COLO668 (cell line): ENCODE measurements at regions not wholly inside any gene's neighbourhood (a gene's known extent, or its start where the extent isn't known, plus 50 kb on each side); places are given as distances from the start of the nearest gene placed in this dataset.
"Not testable (repeated sequence)": the region's sequence is repeated elsewhere in the genome, so short reads cannot be mapped to it uniquely, and the experiment has no call there.

ENCODE experiments used
- DNase-seq: peaks from one replicate; lab custom pipeline; 2025; ENCODE audit not compliant: unreplicated experiment; lab: John Stamatoyannopoulos, UW

GRCh38 chr16:10272250-10272854, 90.1 kb upstream of the GRIN2A start:
- DNase-seq: not testable (repeated sequence)

- DNase-seq: not testable (repeated sequence)
These were observed 93.2 kb upstream of the GRIN2A start for GRCh38 chr16:10275214-10275996.

GRCh38 chr16:10277597-10277996, 95.4 kb upstream of the GRIN2A start:
- DNase-seq: no peak

- DNase-seq: no peak
These were observed 98.3 kb upstream of the GRIN2A start for GRCh38 chr16:10280262-10281170.

- no peak for DNase-seq
These were observed 100.1 kb upstream of the GRIN2A start for GRCh38 chr16:10282367-10282766.

- not testable (repeated sequence) for DNase-seq
These were observed 101.0 kb upstream of the GRIN2A start for GRCh38 chr16:10283246-10283645.

- not testable (repeated sequence) for DNase-seq
These were observed 95.3 kb upstream of the ATF7IP2 start for GRCh38 chr16:10290467-10291105.

- DNase-seq: not testable (repeated sequence)
These were observed 93.7 kb upstream of the ATF7IP2 start for GRCh38 chr16:10292197-10292596.

- not testable (repeated sequence) for DNase-seq
These were observed 92.9 kb upstream of the ATF7IP2 start for GRCh38 chr16:10292976-10293375.

GRCh38 chr16:10294153-10294552, 91.7 kb upstream of the ATF7IP2 start:
- DNase-seq: not testable (repeated sequence)

GRCh38 chr16:10296956-10297340, 88.9 kb upstream of the ATF7IP2 start:
- DNase-seq: no peak

GRCh38 chr16:10297341-10298006, 88.4 kb upstream of the ATF7IP2 start:
- DNase-seq: no peak

GRCh38 chr16:10300905-10301304, 85.0 kb upstream of the ATF7IP2 start:
- DNase-seq: no peak

GRCh38 chr16:10301547-10301946, 84.3 kb upstream of the ATF7IP2 start:
- DNase-seq: not testable (repeated sequence)

- DNase-seq: no peak
These were observed 79.9 kb upstream of the ATF7IP2 start for GRCh38 chr16:10305912-10306311.

- no peak for DNase-seq
These were observed 77.3 kb upstream of the ATF7IP2 start for GRCh38 chr16:10308305-10309193.

GRCh38 chr16:10309271-10309932, 76.5 kb upstream of the ATF7IP2 start:
- DNase-seq: no peak

- no peak for DNase-seq
These were observed 73.9 kb upstream of the ATF7IP2 start for GRCh38 chr16:10312008-10312407.
